Peyer's patch (tissue), 4 donors: ENCODE measurements at regions not wholly inside any gene's neighbourhood (a gene's known extent, or its start where the extent isn't known, plus 50 kb on each side); places are given as distances from the start of the nearest gene placed in this dataset.

ENCODE experiments used
- POLR2A ChIP-seq, 2 donors: fragments of 450-650 bp; IDR thresholded peaks; one replicate each; pipeline ENCODE4 v1.5.1; 2017; ENCODE audit warnings: antibody characterized with exemption in 2 of 2, mild to moderate bottlenecking in 2 of 2, moderate library complexity in 2 of 2
- TF ChIP-seq, protein P1 (sequence below), 6 experiments: fragments of 450-650 bp in 4 of 6; fragments of 200-600 bp in 2 of 6; sonication (generic) in 1 of 6; IDR thresholded peaks; one replicate each; pipeline ENCODE4 v1.5.1; 2017 to 2019; ENCODE audit warnings: antibody characterized with exemption in 6 of 6, mild to moderate bottlenecking in 3 of 6, moderate library complexity in 1 of 6

DNA sequence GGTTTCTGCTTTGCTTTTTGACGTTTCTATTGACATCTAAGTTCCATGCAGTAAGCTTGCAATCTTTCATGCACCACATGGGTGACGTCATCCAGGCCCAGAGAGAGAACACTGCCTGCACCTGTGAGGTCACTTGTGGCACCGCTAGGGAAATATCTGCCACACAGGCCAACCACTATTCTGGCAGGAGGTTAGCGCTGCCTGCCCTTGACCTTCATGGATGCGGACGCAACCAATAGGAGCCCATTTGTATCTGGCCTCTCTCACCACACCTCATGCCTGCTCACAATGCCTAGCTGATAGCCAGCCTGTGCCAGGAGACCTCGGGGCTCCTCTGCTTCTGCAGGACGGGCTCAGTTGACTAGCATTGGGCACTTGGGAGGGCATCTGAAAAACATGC is 55.8 kb upstream of the PRR23E start:
- TF ChIP-seq, protein P1, sequence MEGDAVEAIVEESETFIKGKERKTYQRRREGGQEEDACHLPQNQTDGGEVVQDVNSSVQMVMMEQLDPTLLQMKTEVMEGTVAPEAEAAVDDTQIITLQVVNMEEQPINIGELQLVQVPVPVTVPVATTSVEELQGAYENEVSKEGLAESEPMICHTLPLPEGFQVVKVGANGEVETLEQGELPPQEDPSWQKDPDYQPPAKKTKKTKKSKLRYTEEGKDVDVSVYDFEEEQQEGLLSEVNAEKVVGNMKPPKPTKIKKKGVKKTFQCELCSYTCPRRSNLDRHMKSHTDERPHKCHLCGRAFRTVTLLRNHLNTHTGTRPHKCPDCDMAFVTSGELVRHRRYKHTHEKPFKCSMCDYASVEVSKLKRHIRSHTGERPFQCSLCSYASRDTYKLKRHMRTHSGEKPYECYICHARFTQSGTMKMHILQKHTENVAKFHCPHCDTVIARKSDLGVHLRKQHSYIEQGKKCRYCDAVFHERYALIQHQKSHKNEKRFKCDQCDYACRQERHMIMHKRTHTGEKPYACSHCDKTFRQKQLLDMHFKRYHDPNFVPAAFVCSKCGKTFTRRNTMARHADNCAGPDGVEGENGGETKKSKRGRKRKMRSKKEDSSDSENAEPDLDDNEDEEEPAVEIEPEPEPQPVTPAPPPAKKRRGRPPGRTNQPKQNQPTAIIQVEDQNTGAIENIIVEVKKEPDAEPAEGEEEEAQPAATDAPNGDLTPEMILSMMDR (IDR thresholded peaks at IDR 0.05): no peak
- TF ChIP-seq POLR2A (IDR thresholded peaks at IDR 0.05): no peak
